Lower leg skin (tissue), 3 donors: ENCODE measurements at regions not wholly inside any gene's neighbourhood (a gene's known extent, or its start where the extent isn't known, plus 50 kb on each side); places are given as distances from the start of the nearest gene placed in this dataset.

Experiments
- CTCF ChIP-seq, 3 donors: fragments of 450-650 bp; IDR thresholded peaks; one replicate each; pipeline ENCODE4 v1.5.1; 2016; ENCODE audit warnings: antibody characterized with exemption in 3 of 3, mild to moderate bottlenecking in 3 of 3, moderate library complexity in 2 of 3
- POLR2A ChIP-seq, 2 donors: fragments of 450-650 bp; IDR thresholded peaks; one replicate each; pipeline ENCODE4 v1.6.1; 2016 to 2017; ENCODE audit warnings: antibody characterized with exemption in 2 of 2, mild to moderate bottlenecking in 1 of 2, moderate library complexity in 1 of 2

- no peak for TF ChIP-seq CTCF (IDR thresholded peaks at IDR 0.05)
- no peak for TF ChIP-seq POLR2A (IDR thresholded peaks at IDR 0.05)
Observed at GRCh38 chr3:162395496-162395895, 898.9 kb downstream of the OTOL1 start.
